Activated T-helper 2 cell treated with anti-CD3 and anti-CD28 coated beads, Interferon-gamma antibody, Interleukin-2, Interleukin-4, amounts not matched to agents 10 μg/mL and 5 μg/mL and 100 μg/mL, durations not matched to agents 14 hours and 24 hours and 36 hours (primary cell): ENCODE measurements at regions not wholly inside any gene's neighbourhood (a gene's known extent, or its start where the extent isn't known, plus 50 kb on each side); places are given as distances from the start of the nearest gene placed in this dataset.

ENCODE experiments used
- DNase-seq: peaks from one replicate; pipeline ENCODE4 v3.0.0; 2021; ENCODE audit warnings: low spot score
- H3K27ac Mint-ChIP-seq: one replicate; pipeline ENCODE4 v1.8.0; 2021; ENCODE audit warnings: mixed read lengths
- H3K27me3 Mint-ChIP-seq: one replicate; pipeline ENCODE4 v1.8.0; 2021; ENCODE audit warnings: low read depth, mixed read lengths
- H3K36me3 Mint-ChIP-seq: one replicate; pipeline ENCODE4 v1.8.0; 2021; ENCODE audit warnings: low read depth, mixed read lengths
- H3K4me1 Mint-ChIP-seq: one replicate; pipeline ENCODE4 v1.8.0; 2021; ENCODE audit warnings: low read depth, mixed read lengths
- H3K4me3 Mint-ChIP-seq: one replicate; pipeline ENCODE4 v1.8.0; 2021; ENCODE audit warnings: low read depth, mild to moderate bottlenecking, moderate library complexity, mixed read lengths
- H3K9me3 Mint-ChIP-seq: one replicate; pipeline ENCODE4 v1.8.0; 2021; ENCODE audit warnings: mixed read lengths
- intact Hi-C: fragments of 100-400 bp; cut with micrococcal nuclease; formaldehyde crosslinking; loops from one replicate; pipeline ENCODE4 v1.15.1; 2023

GRCh38 chr20:59443550-59443949 is 143.1 kb downstream of the EDN3 start:
- Mint-ChIP-seq H3K4me3 (no peak overlapping the region), H3K36me3 (no peaks in the 10 kb centered on the region), H3K9me3 (no peaks in the 10 kb centered on the region), H3K4me1 (no peaks in the 10 kb centered on the region), H3K27me3 (peaks cover 30% of the 10 kb centered on the region), H3K27ac (no peak overlapping the region)
- DNase-seq, result no peak
- intact Hi-C loops, result no loop called here

GRCh38 chr20:59446376-59446775 is 146.0 kb downstream of the EDN3 start:
- H3K27me3 Mint-ChIP-seq, result peaks cover 31% of the 10 kb centered on the region
- H3K9me3 Mint-ChIP-seq, result no peaks in the 10 kb centered on the region
- H3K27ac Mint-ChIP-seq, result no peak overlapping the region
- intact Hi-C loops, result no loop called here
- no peaks in the 10 kb centered on the region for H3K4me1 Mint-ChIP-seq
- no peak for DNase-seq
- no peak overlapping the region for H3K4me3 Mint-ChIP-seq
- H3K36me3 Mint-ChIP-seq, result no peaks in the 10 kb centered on the region

- no peaks in the 10 kb centered on the region for H3K9me3 Mint-ChIP-seq
- intact Hi-C loops, result no loop called here
- H3K36me3 Mint-ChIP-seq, result no peaks in the 10 kb centered on the region
- no peak overlapping the region for H3K27ac Mint-ChIP-seq
- H3K27me3 Mint-ChIP-seq, result peaks cover 23% of the 10 kb centered on the region
- H3K4me1 Mint-ChIP-seq, result no peaks in the 10 kb centered on the region
- no peak overlapping the region for H3K4me3 Mint-ChIP-seq
- no peak for DNase-seq
Observed at GRCh38 chr20:59448196-59448595, 147.8 kb downstream of the EDN3 start.

GRCh38 chr20:59448851-59449444 is 148.5 kb downstream of the EDN3 start:
- intact Hi-C loops, result no loop called here
- no peaks in the 10 kb centered on the region for H3K9me3 Mint-ChIP-seq
- no peaks in the 10 kb centered on the region for H3K4me1 Mint-ChIP-seq
- DNase-seq, result no peak
- no peak overlapping the region for H3K27ac Mint-ChIP-seq
- no peak overlapping the region for H3K4me3 Mint-ChIP-seq
- H3K36me3 Mint-ChIP-seq, result no peaks in the 10 kb centered on the region
- H3K27me3 Mint-ChIP-seq, result peaks cover 16% of the 10 kb centered on the region

- no peaks in the 10 kb centered on the region for H3K9me3 Mint-ChIP-seq
Observed at GRCh38 chr20:59451066-59451630, 150.7 kb downstream of the EDN3 start.

GRCh38 chr20:59451641-59452040 is 151.2 kb downstream of the EDN3 start:
- no peaks in the 10 kb centered on the region for H3K4me1 Mint-ChIP-seq

More at GRCh38 chr20:59451066-59451630, 150.7 kb downstream of the EDN3 start:
- no peak for DNase-seq
- Mint-ChIP-seq H3K36me3 (no peaks in the 10 kb centered on the region), H3K27ac (no peak overlapping the region), H3K4me3 (no peak overlapping the region), H3K4me1 (no peaks in the 10 kb centered on the region), H3K27me3 (peaks cover 14% of the 10 kb centered on the region)
- intact Hi-C loops, result no loop called here

GRCh38 chr20:59452856-59453255 is 151.5 kb upstream of the PHACTR3 start:
- H3K36me3 Mint-ChIP-seq, result no peaks in the 10 kb centered on the region
- no peaks in the 10 kb centered on the region for H3K9me3 Mint-ChIP-seq
- intact Hi-C loops, result no loop called here
- no peak for DNase-seq
- H3K27me3 Mint-ChIP-seq, result peaks cover 10% of the 10 kb centered on the region
- H3K4me1 Mint-ChIP-seq, result no peaks in the 10 kb centered on the region
- H3K4me3 Mint-ChIP-seq, result no peak overlapping the region
- H3K27ac Mint-ChIP-seq, result no peak overlapping the region

More at GRCh38 chr20:59451641-59452040, 151.2 kb downstream of the EDN3 start:
- H3K9me3 Mint-ChIP-seq, result no peaks in the 10 kb centered on the region
- no peak for DNase-seq
- no peak overlapping the region for H3K27ac Mint-ChIP-seq
- no peak overlapping the region for H3K4me3 Mint-ChIP-seq
- peaks cover 14% of the 10 kb centered on the region for H3K27me3 Mint-ChIP-seq
- no peaks in the 10 kb centered on the region for H3K36me3 Mint-ChIP-seq
- intact Hi-C loops, result no loop called here

GRCh38 chr20:59453759-59454560 is 150.4 kb upstream of the PHACTR3 start:
- peaks cover 7% of the 10 kb centered on the region for H3K27me3 Mint-ChIP-seq
- no peak for DNase-seq
- H3K9me3 Mint-ChIP-seq, result no peaks in the 10 kb centered on the region
- no peaks in the 10 kb centered on the region for H3K4me1 Mint-ChIP-seq
- no peaks in the 10 kb centered on the region for H3K36me3 Mint-ChIP-seq
- intact Hi-C loops, result no loop called here
- no peak overlapping the region for H3K4me3 Mint-ChIP-seq
- H3K27ac Mint-ChIP-seq, result no peak overlapping the region

GRCh38 chr20:59455402-59456341 is 148.7 kb upstream of the PHACTR3 start:
- H3K27ac Mint-ChIP-seq, result no peak overlapping the region
- peaks cover 7% of the 10 kb centered on the region for H3K27me3 Mint-ChIP-seq
- intact Hi-C loops, result no loop called here
- H3K4me3 Mint-ChIP-seq, result no peak overlapping the region
- no peaks in the 10 kb centered on the region for H3K9me3 Mint-ChIP-seq
- no peak for DNase-seq
- no peaks in the 10 kb centered on the region for H3K4me1 Mint-ChIP-seq
- no peaks in the 10 kb centered on the region for H3K36me3 Mint-ChIP-seq

GRCh38 chr20:59456342-59457279 is 147.7 kb upstream of the PHACTR3 start:
- Mint-ChIP-seq H3K27me3 (peaks cover 4% of the 10 kb centered on the region), H3K27ac (no peak overlapping the region), H3K4me1 (no peaks in the 10 kb centered on the region), H3K36me3 (no peaks in the 10 kb centered on the region), H3K4me3 (no peak overlapping the region), H3K9me3 (no peaks in the 10 kb centered on the region)
- DNase-seq, result no peak
- intact Hi-C loops, result no loop called here

- intact Hi-C loops, result no loop called here
- Mint-ChIP-seq H3K4me1 (no peaks in the 10 kb centered on the region), H3K27me3 (peaks cover 2% of the 10 kb centered on the region)
Observed at GRCh38 chr20:59458645-59459044, 145.7 kb upstream of the PHACTR3 start.

GRCh38 chr20:59459586-59459985 is 144.8 kb upstream of the PHACTR3 start:
- no peak overlapping the region for H3K4me3 Mint-ChIP-seq
- H3K27me3 Mint-ChIP-seq, result peaks cover 3% of the 10 kb centered on the region
- H3K36me3 Mint-ChIP-seq, result no peaks in the 10 kb centered on the region
- intact Hi-C loops, result no loop called here
- no peak for DNase-seq
- no peaks in the 10 kb centered on the region for H3K9me3 Mint-ChIP-seq
- H3K4me1 Mint-ChIP-seq, result no peaks in the 10 kb centered on the region
- no peak overlapping the region for H3K27ac Mint-ChIP-seq

More at GRCh38 chr20:59458645-59459044, 145.7 kb upstream of the PHACTR3 start:
- no peak overlapping the region for H3K4me3 Mint-ChIP-seq
- no peak for DNase-seq
- H3K36me3 Mint-ChIP-seq, result no peaks in the 10 kb centered on the region
- H3K9me3 Mint-ChIP-seq, result no peaks in the 10 kb centered on the region
- no peak overlapping the region for H3K27ac Mint-ChIP-seq
